Body of pancreas (tissue), 4 donors: ENCODE measurements at regions not wholly inside any gene's neighbourhood (a gene's known extent, or its start where the extent isn't known, plus 50 kb on each side); places are given as distances from the start of the nearest gene placed in this dataset.

ENCODE experiments used
- ATAC-seq: fragments of 150-250 bp; one replicate; pipeline ENCODE4 v1.9.1; 2016
- DNase-seq, 4 donors: peaks; one replicate each; pipeline ENCODE4 v3.0.0-alpha.2; 2019
- H3K27ac ChIP-seq, 4 donors: fragments of 200-600 bp; sonication (generic); 1 replicate in 3 of 4; 2 replicates in 1 of 4; pipeline versions ENCODE4 v1.5.1 to v1.6.1; 2016 to 2019; ENCODE audit warnings: mild to moderate bottlenecking in 1 of 4, mixed read lengths in 1 of 4, moderate library complexity in 1 of 4
- H3K27me3 ChIP-seq, 2 donors: fragments of 200-600 bp; sonication (generic); one replicate each; pipeline ENCODE4 v1.6.0; 2016; ENCODE audit warnings: mild to moderate bottlenecking in 1 of 2
- H3K36me3 ChIP-seq, 2 donors: fragments of 200-600 bp; sonication (generic); replicated peaks in 1 of 2; 2 replicates each; pipeline ENCODE4 v1.5.1; 2016; ENCODE audit warnings: low read depth in 2 of 2; ENCODE audit not compliant: insufficient read depth in 1 of 2
- H3K4me1 ChIP-seq: fragments of 200-600 bp; sonication (generic); one replicate; pipeline ENCODE4 v1.6.0; 2016
- H3K4me3 ChIP-seq, 2 donors: fragments of 200-600 bp; sonication (generic); 1 replicate in 1 of 2; 2 replicates in 1 of 2; pipeline ENCODE4 v1.5.1; 2016 to 2019
- H3K9me3 ChIP-seq, 3 donors: fragments of 200-600 bp; sonication (generic); 1 replicate in 2 of 3; 2 replicates in 1 of 3; pipeline ENCODE4 v1.5.1; 2016
- POLR2A ChIP-seq, 3 donors: fragments of 450-650 bp; IDR thresholded peaks; one replicate each; pipeline ENCODE4 v1.6.1; 2016; ENCODE audit warnings: antibody characterized with exemption in 3 of 3, mild to moderate bottlenecking in 2 of 3
- WGBS, 2 donors: methylation state at CpG; one replicate each; pipeline ENCODE4 v1.1.5; 2017; 5-methylcytosine and 5-hydroxymethylcytosine counted together
- intact Hi-C: fragments of 100-400 bp; cut with DNase I; formaldehyde crosslinking; loops from one replicate; pipeline ENCODE4 v1.15.1; 2023
- TF ChIP-seq, protein P1 (sequence below), 7 experiments: fragments of 450-650 bp in 4 of 7; fragments of 200-600 bp in 3 of 7; sonication (generic) in 3 of 7; IDR thresholded peaks; one replicate each; pipeline ENCODE4 v1.5.1; 2016 to 2019; ENCODE audit warnings: antibody characterized with exemption in 7 of 7

DNA sequence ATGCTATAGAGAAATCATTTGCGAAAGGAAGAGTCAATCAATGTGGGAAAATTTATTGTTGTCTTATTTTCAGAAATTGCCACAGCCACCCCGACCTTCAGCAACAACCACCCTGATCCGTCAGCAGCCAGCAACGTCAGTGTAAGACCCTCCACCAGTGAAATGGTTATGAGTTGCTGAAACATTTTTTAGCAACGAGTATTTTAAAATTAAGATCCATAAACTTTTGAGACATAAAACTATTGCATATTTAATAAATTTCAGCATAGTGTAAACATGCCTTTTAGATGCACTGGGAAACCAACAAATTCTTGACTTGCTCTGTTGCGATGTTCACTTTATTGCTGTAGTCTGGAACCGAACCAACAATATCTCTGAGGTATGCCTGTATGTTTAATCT is 887.9 kb downstream of the DCDC2C start:
- no peaks in the 10 kb centered on the region for H3K27me3 ChIP-seq
- TF ChIP-seq, protein P1, sequence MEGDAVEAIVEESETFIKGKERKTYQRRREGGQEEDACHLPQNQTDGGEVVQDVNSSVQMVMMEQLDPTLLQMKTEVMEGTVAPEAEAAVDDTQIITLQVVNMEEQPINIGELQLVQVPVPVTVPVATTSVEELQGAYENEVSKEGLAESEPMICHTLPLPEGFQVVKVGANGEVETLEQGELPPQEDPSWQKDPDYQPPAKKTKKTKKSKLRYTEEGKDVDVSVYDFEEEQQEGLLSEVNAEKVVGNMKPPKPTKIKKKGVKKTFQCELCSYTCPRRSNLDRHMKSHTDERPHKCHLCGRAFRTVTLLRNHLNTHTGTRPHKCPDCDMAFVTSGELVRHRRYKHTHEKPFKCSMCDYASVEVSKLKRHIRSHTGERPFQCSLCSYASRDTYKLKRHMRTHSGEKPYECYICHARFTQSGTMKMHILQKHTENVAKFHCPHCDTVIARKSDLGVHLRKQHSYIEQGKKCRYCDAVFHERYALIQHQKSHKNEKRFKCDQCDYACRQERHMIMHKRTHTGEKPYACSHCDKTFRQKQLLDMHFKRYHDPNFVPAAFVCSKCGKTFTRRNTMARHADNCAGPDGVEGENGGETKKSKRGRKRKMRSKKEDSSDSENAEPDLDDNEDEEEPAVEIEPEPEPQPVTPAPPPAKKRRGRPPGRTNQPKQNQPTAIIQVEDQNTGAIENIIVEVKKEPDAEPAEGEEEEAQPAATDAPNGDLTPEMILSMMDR (IDR thresholded peaks at IDR 0.05), result no peak
- TF ChIP-seq POLR2A (IDR thresholded peaks at IDR 0.05), result no peak
- H3K4me3 ChIP-seq, result no peak overlapping the region
- 63 to 74% methylated on average over 7 of the region's 7 CpGs for WGBS, 2 donors
- no peak overlapping the region for H3K27ac ChIP-seq
- intact Hi-C loops, result no loop called here
- no peaks in the 10 kb centered on the region for H3K4me1 ChIP-seq
- H3K36me3 ChIP-seq, result no peaks in the 10 kb centered on the region
- no peak for ATAC-seq
- no peak for DNase-seq
- H3K9me3 ChIP-seq, result no peaks in the 10 kb centered on the region

DNA sequence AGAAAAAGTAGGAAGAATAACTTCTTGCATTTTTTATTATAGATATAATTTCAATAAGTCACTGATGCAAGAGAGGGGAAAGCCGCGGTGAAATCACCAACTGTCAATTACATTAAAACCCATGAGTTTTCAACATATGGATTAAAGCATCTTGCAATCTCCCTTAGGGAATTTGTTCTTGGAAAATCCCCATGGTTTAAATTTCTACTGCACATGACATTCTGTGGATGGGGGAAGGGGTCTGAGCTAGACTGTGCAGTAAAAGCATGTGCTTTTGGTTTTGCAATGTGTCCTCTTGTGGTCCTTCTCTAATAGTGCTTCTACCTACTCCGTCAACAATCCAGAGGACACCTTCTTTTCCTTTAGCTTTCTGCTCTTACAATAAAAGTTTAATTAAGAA is 894.0 kb downstream of the DCDC2C start:
- 75 to 79% methylated on average over 3 of the region's 3 CpGs for WGBS, 2 donors
- Histone ChIP-seq H3K27me3 (no peaks in the 10 kb centered on the region), H3K27ac (no peak overlapping the region), H3K4me3 (no peak overlapping the region), H3K4me1 (no peaks in the 10 kb centered on the region), H3K9me3 (no peaks in the 10 kb centered on the region), H3K36me3 (no peaks in the 10 kb centered on the region)
- DNase-seq (no peak), ATAC-seq (no peak)
- TF ChIP-seq POLR2A (IDR thresholded peaks at IDR 0.05), result no peak
- TF ChIP-seq, protein P1 (IDR thresholded peaks at IDR 0.05), result no peak
- intact Hi-C loops, result no loop called here

DNA sequence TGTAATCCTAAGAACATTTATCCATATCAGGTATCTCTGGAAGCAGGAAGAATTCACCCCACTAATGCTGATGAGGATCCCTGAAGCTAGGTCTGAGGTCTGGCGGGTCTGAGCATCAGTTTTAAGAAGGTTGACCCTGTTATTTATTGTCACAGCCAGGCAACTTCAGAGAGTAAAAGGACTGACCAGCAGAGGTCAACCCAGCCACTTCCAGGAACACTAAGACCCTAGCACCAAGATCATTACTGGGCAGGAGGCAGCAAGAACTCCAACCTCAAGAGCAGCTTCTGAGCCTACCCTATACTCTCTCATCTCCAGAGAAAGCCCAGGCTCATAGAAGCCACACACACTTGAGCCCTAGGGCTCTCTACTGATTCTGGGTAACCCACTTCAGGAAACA is 901.4 kb downstream of the DCDC2C start:
- no peak for TF ChIP-seq POLR2A (IDR thresholded peaks at IDR 0.05)
- TF ChIP-seq, protein P1 (IDR thresholded peaks at IDR 0.05), result no peak
- H3K36me3 ChIP-seq, result no peaks in the 10 kb centered on the region
- WGBS, 2 donors, result 50 to 57% methylated on average over 1 of the region's 1 CpG
- H3K4me3 ChIP-seq, result no peak overlapping the region
- no peaks in the 10 kb centered on the region for H3K9me3 ChIP-seq
- H3K4me1 ChIP-seq, result no peaks in the 10 kb centered on the region
- no peak for ATAC-seq
- no peak for DNase-seq
- H3K27me3 ChIP-seq, result no peaks in the 10 kb centered on the region
- intact Hi-C loops, result no loop called here
- H3K27ac ChIP-seq, result no peak overlapping the region

DNA sequence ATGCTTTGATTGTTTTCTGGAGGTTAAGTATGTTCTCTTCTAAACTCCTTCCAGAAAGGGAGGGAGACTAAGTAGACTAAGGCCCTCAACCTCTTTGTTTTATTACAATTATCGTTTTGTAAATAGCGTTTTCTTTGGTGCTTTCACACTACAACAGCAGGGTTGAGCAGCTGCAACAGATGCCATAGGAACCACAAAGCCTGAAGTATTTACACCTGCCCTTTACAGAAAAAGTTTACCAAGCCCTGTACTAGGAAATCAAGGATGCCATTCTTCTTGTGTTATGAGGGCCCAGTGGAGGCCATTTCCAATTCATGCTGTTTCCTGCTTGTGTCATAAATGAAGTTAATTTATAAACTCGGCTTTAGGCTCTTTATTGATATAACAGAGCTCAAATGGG is 914.8 kb downstream of the DCDC2C start:
- WGBS, 2 donors, result 35 to 45% methylated on average over 3 of the region's 3 CpGs
- Histone ChIP-seq H3K4me3 (no peak overlapping the region), H3K27ac (no peak overlapping the region), H3K27me3 (no peaks in the 10 kb centered on the region), H3K4me1 (no peaks in the 10 kb centered on the region), H3K9me3 (no peaks in the 10 kb centered on the region), H3K36me3 (no peaks in the 10 kb centered on the region)
- ATAC-seq (no peak), DNase-seq (no peak)
- intact Hi-C loops, result no loop called here
- TF ChIP-seq, protein P1 (IDR thresholded peaks at IDR 0.05), result no peak
- TF ChIP-seq POLR2A (IDR thresholded peaks at IDR 0.05), result no peak

DNA sequence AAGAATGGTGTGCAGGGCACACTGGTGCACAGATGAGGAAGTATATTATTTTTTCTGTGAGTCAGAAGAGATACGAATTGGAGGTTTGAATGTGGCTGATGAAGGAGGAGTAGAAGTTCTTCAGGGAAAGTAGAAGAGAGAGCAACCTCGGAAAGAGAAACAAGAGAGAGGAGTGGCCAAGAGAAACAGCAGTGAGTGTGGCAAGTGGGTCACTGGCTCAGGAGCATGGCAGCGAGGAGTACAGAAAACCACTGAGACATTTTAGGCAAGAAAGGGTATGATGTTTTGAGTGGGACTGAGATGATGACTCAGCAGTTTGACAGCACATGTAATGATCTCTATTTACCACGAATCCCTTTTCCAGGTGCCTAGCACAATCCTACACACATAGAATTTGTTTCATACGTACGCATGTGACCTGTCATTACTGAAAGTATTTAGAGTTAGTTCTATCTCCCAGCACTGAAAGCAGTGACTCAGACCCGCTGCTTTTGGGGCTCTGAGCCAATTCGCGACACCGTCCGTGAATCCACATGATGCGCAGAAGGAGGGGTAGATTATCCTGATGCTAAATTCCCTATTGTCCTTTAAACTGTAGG is 915.4 kb downstream of the DCDC2C start:
- no peak for DNase-seq
- no peaks in the 10 kb centered on the region for H3K36me3 ChIP-seq
- no peak for ATAC-seq
- H3K9me3 ChIP-seq, result no peaks in the 10 kb centered on the region
- no peak overlapping the region for H3K4me3 ChIP-seq
- no peaks in the 10 kb centered on the region for H3K27me3 ChIP-seq
- H3K4me1 ChIP-seq, result no peaks in the 10 kb centered on the region
- no peak overlapping the region for H3K27ac ChIP-seq
- intact Hi-C loops, result no loop called here
- TF ChIP-seq, protein P1 (IDR thresholded peaks at IDR 0.05), result no peak
- TF ChIP-seq POLR2A (IDR thresholded peaks at IDR 0.05), result no peak
- WGBS, 2 donors, result 71 to 77% methylated on average over 12 of the region's 12 CpGs
